GM21529 (cell line): ENCODE measurements at regions not wholly inside any gene's neighbourhood (a gene's known extent, or its start where the extent isn't known, plus 50 kb on each side); places are given as distances from the start of the nearest gene placed in this dataset.
"Not testable (repeated sequence)": the region's sequence is repeated elsewhere in the genome, so short reads cannot be mapped to it uniquely, and the experiment has no call there.

ENCODE experiments used
- ATAC-seq: cut with Tn5 transposase; IDR thresholded peaks from one replicate; pipeline ENCODE4 v1.9.1; 2021; ENCODE audit not compliant: unreplicated experiment

GRCh38 chr4:124432500-124432899 is 280.0 kb downstream of the ANKRD50 start:
- ATAC-seq: no peak

GRCh38 chr4:124433044-124433443 is 279.5 kb downstream of the ANKRD50 start:
- no peak for ATAC-seq

GRCh38 chr4:124433500-124433899 is 279.0 kb downstream of the ANKRD50 start:
- no peak for ATAC-seq

GRCh38 chr4:124435274-124435950 is 277.1 kb downstream of the ANKRD50 start:
- no peak for ATAC-seq

- ATAC-seq: no peak
These were observed 274.6 kb downstream of the ANKRD50 start for GRCh38 chr4:124437853-124438495.

GRCh38 chr4:124445071-124445470 is 267.5 kb downstream of the ANKRD50 start:
- ATAC-seq: no peak

- ATAC-seq: no peak
These were observed 262.7 kb downstream of the ANKRD50 start for GRCh38 chr4:124449881-124450280.

- ATAC-seq: no peak
These were observed 261.7 kb downstream of the ANKRD50 start for GRCh38 chr4:124450851-124451250.

- ATAC-seq: no peak
These were observed 257.7 kb downstream of the ANKRD50 start for GRCh38 chr4:124454772-124455270.

GRCh38 chr4:124455671-124456070 is 256.9 kb downstream of the ANKRD50 start:
- no peak for ATAC-seq

GRCh38 chr4:124459196-124459940 is 253.2 kb downstream of the ANKRD50 start:
- ATAC-seq: no peak

- no peak for ATAC-seq
These were observed 252.6 kb downstream of the ANKRD50 start for GRCh38 chr4:124459941-124460310.

GRCh38 chr4:124461592-124461991 is 250.9 kb downstream of the ANKRD50 start:
- ATAC-seq: not testable (repeated sequence)

- no peak for ATAC-seq
These were observed 249.3 kb downstream of the ANKRD50 start for GRCh38 chr4:124462954-124463828.

GRCh38 chr4:124464836-124465235 is 247.7 kb downstream of the ANKRD50 start:
- no peak for ATAC-seq

- ATAC-seq: no peak
These were observed 244.2 kb downstream of the ANKRD50 start for GRCh38 chr4:124468360-124468759.

- no peak for ATAC-seq
These were observed 242.6 kb downstream of the ANKRD50 start for GRCh38 chr4:124469981-124470380.

GRCh38 chr4:124478470-124478869 is 234.1 kb downstream of the ANKRD50 start:
- ATAC-seq: no peak

GRCh38 chr4:124480061-124480460 is 232.5 kb downstream of the ANKRD50 start:
- ATAC-seq: no peak

- ATAC-seq: no peak
These were observed 231.4 kb downstream of the ANKRD50 start for GRCh38 chr4:124481123-124481522.
